ENCODE measurements at regions not wholly inside any gene's neighbourhood (a gene's known extent, or its start where the extent isn't known, plus 50 kb on each side); places are given as distances from the start of the nearest gene placed in this dataset.

DNA sequence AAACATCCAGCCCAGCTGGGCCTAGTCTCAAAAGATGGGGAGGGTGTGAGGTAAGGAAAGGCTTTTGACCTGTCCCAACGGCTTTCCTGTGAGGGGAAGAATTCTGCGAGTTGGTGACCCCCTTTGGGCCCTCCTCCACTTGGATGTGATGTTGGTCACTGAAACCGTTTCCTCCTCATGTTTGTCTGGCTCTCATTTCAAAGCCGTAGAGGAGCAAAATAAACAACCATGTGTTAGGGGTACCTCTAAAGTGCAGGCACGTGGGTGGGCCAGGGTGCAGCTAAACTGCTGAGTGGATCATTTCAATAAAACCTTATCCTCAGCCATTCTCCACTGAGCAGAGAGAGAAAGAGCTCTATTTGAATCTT lies 84.3 kb upstream of the MELK start:
- no peaks in the 10 kb centered on the region for H3K27me3 ChIP-seq (replicated peaks; ENCODE audit: insufficient read depth, low read length)
- H3K9me2 ChIP-seq (replicated peaks; ENCODE audit: insufficient read depth, low read length), result no peaks in the 10 kb centered on the region
- DNase-seq, result no peak
- peak overlapping the region; percentile 98 for H2AFZ ChIP-seq (ENCODE audit: low read length)
- H4K20me1 ChIP-seq (ENCODE audit: insufficient read depth, low read length), result no peaks in the 10 kb centered on the region
- peaks cover 36% of the 10 kb centered on the region for H3K79me2 ChIP-seq (ENCODE audit: low read length)
- peak overlapping the region; percentile 83 for H3K9ac ChIP-seq (ENCODE audit: low read length)
- H3K27ac ChIP-seq (ENCODE audit: low read length), result peak overlapping the region; percentile 85
- H3K36me3 ChIP-seq (replicated peaks; ENCODE audit: insufficient read depth, low read length), result no peaks in the 10 kb centered on the region
- peak overlapping the region; percentile 71 for H3K4me3 ChIP-seq (ENCODE audit: low read length)
- TF ChIP-seq CTCF (IDR thresholded peaks at IDR 0.05; ENCODE audit: low read length) (no peak), EZH2phosphoT487 (IDR thresholded peaks at IDR 0.05; ENCODE audit: low read length) (no peak), EZH2 (optimal IDR thresholded peaks at IDR 0.05; ENCODE audit: low read depth, low read length) (no peak)
- H3K4me2 ChIP-seq (ENCODE audit: low read depth, low read length), result peak overlapping the region; percentile 97
- H3K9me3 ChIP-seq (replicated peaks; ENCODE audit: insufficient read depth, low read length), result no peaks in the 10 kb centered on the region
- H3F3A ChIP-seq (ENCODE audit: insufficient read depth, low read length), result peaks cover 9% of the 10 kb centered on the region
- H3K4me1 ChIP-seq (ENCODE audit: low read length), result peaks cover 16% of the 10 kb centered on the region

DNA sequence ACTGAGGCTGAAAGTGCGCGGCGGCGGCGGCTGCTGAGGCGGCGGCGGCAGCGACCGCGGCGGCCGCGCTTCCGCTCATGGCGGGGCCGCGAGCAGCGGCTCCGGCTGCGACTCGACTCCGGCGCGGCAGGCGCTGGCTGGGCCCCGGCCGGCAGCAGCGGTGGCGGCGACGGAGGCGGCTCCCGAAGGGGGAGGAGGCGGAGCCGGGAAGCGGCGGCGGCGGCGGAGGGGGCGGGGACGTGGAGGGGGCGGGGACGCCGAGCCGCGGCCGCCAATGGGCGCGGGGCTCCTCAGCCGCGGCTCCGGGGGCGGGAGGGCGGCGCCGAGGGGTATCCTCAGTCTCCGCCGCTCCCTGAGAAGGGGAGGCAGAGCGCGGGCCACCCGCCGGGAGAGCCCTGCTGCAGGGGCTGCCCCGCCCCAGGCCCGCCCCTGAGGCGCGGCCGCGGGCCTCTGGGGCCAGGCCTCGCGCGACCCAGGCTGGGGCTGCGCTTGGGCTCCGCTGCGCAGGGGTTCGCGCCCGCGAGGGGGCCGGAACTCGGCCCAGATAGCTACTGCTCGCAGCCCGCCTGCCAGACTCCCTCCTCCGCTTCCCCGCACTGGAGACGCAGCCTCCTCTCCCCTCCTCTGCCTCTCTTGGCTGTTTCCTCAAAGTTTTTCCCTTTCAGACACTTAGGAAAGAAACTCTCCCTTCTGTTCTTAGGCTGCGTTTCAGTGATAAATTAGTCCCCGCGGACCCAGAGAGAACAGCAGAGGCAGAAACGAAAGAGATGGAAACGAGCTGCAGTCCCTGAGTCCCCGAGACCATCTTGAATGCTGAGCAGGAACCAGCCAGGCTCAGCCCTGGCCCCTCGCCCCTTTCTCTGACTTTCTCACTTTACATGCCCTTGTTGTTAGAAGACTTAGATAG lies 85.0 kb upstream of the MELK start:
- TF ChIP-seq CTCF (IDR thresholded peaks at IDR 0.05; ENCODE audit: low read length), result no peak
- no peak for TF ChIP-seq EZH2 (optimal IDR thresholded peaks at IDR 0.05; ENCODE audit: low read depth, low read length)
- no peak for TF ChIP-seq EZH2phosphoT487 (IDR thresholded peaks at IDR 0.05; ENCODE audit: low read length)
- H3K36me3 ChIP-seq (replicated peaks; ENCODE audit: insufficient read depth, low read length), result 0 out of 2 replicates have a peak, but pooled peaks cover under 1% of the 10 kb centered on the region
- peaks cover 41% of the 10 kb centered on the region for H3K79me2 ChIP-seq (ENCODE audit: low read length)
- peak; percentile 96 for DNase-seq
- H2AFZ ChIP-seq (ENCODE audit: low read length), result peak overlapping the region; percentile 98
- peak overlapping the region; percentile 97 for H3K4me2 ChIP-seq (ENCODE audit: low read depth, low read length)
- H3K4me3 ChIP-seq (ENCODE audit: low read length), result peak overlapping the region; percentile 71
- no peaks in the 10 kb centered on the region for H4K20me1 ChIP-seq (ENCODE audit: insufficient read depth, low read length)
- peaks cover 9% of the 10 kb centered on the region for H3F3A ChIP-seq (ENCODE audit: insufficient read depth, low read length)
- H3K27ac ChIP-seq (ENCODE audit: low read length), result peak overlapping the region; percentile 85
- H3K9me3 ChIP-seq (replicated peaks; ENCODE audit: insufficient read depth, low read length), result no peaks in the 10 kb centered on the region
- H3K9ac ChIP-seq (ENCODE audit: low read length), result peak overlapping the region; percentile 83
- H3K4me1 ChIP-seq (ENCODE audit: low read length), result peaks cover 16% of the 10 kb centered on the region
- H3K27me3 ChIP-seq (replicated peaks; ENCODE audit: insufficient read depth, low read length), result no peaks in the 10 kb centered on the region
- H3K9me2 ChIP-seq (replicated peaks; ENCODE audit: insufficient read depth, low read length), result no peaks in the 10 kb centered on the region

DNA sequence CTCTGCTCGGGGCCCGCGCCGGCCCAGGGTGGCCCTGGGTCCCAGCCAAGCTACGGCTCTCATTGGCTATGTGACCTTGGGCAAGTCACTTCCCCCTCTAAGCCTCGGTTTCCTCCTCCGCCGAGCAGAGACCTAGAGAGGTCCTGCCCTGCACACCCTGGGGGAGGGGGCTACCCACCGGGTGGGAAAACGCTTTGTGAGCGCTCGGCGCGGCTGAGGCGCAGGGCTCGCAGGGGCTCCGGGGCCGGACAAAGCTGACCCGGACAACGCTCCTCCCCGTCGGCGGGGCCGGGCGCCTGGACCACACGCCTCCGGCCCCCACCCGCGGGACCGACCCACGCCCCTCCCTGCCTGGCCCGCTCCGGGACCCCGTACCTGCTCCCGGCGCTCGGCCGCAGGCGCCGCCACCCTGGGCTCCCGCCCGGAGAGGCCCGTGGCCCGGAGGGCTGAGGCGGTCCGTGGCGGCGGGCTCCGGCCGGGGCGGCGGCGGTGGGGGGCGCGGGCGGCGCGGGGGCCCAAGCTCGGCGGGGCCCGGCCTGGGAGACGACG lies 85.7 kb upstream of the MELK start:
- Histone ChIP-seq H2AFZ (ENCODE audit: low read length) (peak overlapping the region; percentile 89), H3K9ac (ENCODE audit: low read length) (peak overlapping the region; percentile 79), H3K27me3 (replicated peaks; ENCODE audit: insufficient read depth, low read length) (no peaks in the 10 kb centered on the region), H3K4me1 (ENCODE audit: low read length) (peaks cover 16% of the 10 kb centered on the region), H3K27ac (ENCODE audit: low read length) (peak overlapping the region; percentile 34; the same call in 1 of the 2 replicates), H3K4me3 (ENCODE audit: low read length) (peak overlapping the region; percentile 98), H3K79me2 (ENCODE audit: low read length) (peaks cover 44% of the 10 kb centered on the region), H3K9me3 (replicated peaks; ENCODE audit: insufficient read depth, low read length) (no peaks in the 10 kb centered on the region), H3K4me2 (ENCODE audit: low read depth, low read length) (peak overlapping the region; percentile 89), H3K36me3 (replicated peaks; ENCODE audit: insufficient read depth, low read length) (0 out of 2 replicates have a peak, but pooled peaks cover 2% of the 10 kb centered on the region), H3K9me2 (replicated peaks; ENCODE audit: insufficient read depth, low read length) (no peaks in the 10 kb centered on the region), H4K20me1 (ENCODE audit: insufficient read depth, low read length) (no peaks in the 10 kb centered on the region), H3F3A (ENCODE audit: insufficient read depth, low read length) (peaks cover 9% of the 10 kb centered on the region)
- DNase-seq, result peak; percentile 40
- TF ChIP-seq EZH2phosphoT487 (IDR thresholded peaks at IDR 0.05; ENCODE audit: low read length), result no peak
- no peak for TF ChIP-seq EZH2 (optimal IDR thresholded peaks at IDR 0.05; ENCODE audit: low read depth, low read length)
- TF ChIP-seq CTCF (IDR thresholded peaks at IDR 0.05; ENCODE audit: low read length), result no peak

All from MM.1S (cell line).